ENCODE measurements at regions not wholly inside any gene's neighbourhood (a gene's known extent, or its start where the extent isn't known, plus 50 kb on each side); places are given as distances from the start of the nearest gene placed in this dataset.

DNA sequence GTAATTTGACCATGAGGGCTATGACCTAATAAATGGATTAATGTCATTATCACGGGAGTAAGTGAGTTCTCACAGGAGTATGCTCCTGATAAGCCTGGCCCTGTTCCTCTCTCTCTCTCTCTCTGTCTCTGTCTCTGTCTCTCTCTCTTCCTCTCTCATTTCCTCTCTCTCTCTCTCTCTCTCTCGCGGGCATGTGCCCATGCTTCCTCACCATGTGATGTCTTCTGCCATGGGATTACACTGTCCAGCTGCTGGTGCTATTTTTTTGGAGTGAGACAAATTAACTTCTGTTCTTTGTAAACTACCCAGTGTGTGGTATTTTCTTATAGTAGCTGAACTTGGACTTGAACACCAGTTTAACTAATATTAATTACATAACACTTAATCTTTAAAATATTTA, 374.3 kb upstream of the GJE1 start:
- TF ChIP-seq POLR2AphosphoS5 (IDR thresholded peaks at IDR 0.05; ENCODE audit: control insufficient read depth, insufficient read depth, low read depth, low read length), result no peak
- no peak for TF ChIP-seq POLR2A (conservative IDR thresholded peaks at IDR 0.05)
- TF ChIP-seq, protein P1, sequence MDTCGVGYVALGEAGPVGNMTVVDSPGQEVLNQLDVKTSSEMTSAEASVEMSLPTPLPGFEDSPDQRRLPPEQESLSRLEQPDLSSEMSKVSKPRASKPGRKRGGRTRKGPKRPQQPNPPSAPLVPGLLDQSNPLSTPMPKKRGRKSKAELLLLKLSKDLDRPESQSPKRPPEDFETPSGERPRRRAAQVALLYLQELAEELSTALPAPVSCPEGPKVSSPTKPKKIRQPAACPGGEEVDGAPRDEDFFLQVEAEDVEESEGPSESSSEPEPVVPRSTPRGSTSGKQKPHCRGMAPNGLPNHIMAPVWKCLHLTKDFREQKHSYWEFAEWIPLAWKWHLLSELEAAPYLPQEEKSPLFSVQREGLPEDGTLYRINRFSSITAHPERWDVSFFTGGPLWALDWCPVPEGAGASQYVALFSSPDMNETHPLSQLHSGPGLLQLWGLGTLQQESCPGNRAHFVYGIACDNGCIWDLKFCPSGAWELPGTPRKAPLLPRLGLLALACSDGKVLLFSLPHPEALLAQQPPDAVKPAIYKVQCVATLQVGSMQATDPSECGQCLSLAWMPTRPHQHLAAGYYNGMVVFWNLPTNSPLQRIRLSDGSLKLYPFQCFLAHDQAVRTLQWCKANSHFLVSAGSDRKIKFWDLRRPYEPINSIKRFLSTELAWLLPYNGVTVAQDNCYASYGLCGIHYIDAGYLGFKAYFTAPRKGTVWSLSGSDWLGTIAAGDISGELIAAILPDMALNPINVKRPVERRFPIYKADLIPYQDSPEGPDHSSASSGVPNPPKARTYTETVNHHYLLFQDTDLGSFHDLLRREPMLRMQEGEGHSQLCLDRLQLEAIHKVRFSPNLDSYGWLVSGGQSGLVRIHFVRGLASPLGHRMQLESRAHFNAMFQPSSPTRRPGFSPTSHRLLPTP (IDR thresholded peaks at IDR 0.05; ENCODE audit: borderline replicate concordance, extremely low read depth, insufficient read length), result no peak
- TF ChIP-seq POLR3A (IDR thresholded peaks at IDR 0.05; ENCODE audit: borderline replicate concordance, extremely low read depth, insufficient read depth, insufficient read length), result no peak
- TF ChIP-seq, protein P2, sequence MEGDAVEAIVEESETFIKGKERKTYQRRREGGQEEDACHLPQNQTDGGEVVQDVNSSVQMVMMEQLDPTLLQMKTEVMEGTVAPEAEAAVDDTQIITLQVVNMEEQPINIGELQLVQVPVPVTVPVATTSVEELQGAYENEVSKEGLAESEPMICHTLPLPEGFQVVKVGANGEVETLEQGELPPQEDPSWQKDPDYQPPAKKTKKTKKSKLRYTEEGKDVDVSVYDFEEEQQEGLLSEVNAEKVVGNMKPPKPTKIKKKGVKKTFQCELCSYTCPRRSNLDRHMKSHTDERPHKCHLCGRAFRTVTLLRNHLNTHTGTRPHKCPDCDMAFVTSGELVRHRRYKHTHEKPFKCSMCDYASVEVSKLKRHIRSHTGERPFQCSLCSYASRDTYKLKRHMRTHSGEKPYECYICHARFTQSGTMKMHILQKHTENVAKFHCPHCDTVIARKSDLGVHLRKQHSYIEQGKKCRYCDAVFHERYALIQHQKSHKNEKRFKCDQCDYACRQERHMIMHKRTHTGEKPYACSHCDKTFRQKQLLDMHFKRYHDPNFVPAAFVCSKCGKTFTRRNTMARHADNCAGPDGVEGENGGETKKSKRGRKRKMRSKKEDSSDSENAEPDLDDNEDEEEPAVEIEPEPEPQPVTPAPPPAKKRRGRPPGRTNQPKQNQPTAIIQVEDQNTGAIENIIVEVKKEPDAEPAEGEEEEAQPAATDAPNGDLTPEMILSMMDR (IDR thresholded peaks at IDR 0.05 in 2 of 3, conservative IDR thresholded peaks at IDR 0.05 in 1 of 3; ENCODE audit: insufficient read depth in 2 of 3, low read depth in 1 of 3, low read length in 3 of 3), result no peak
- no peak for TF ChIP-seq XRCC5 (IDR thresholded peaks at IDR 0.05; ENCODE audit: low read depth, low read length)
- TF ChIP-seq ZBTB8A (IDR thresholded peaks at IDR 0.05; ENCODE audit: partially characterized antibody), result no peak
- TF ChIP-seq NBN (IDR thresholded peaks at IDR 0.05; ENCODE audit: low read depth), result no peak
- TF ChIP-seq ZNF282 (CRISPR knock-in tag; IDR thresholded peaks at IDR 0.05), result no peak
- no peak for TF ChIP-seq NR2C2 (CRISPR knock-in tag; IDR thresholded peaks at IDR 0.05)
- TF ChIP-seq NR2C2 (tag; IDR thresholded peaks at IDR 0.05), result no peak
- TF ChIP-seq HMG20A (CRISPR knock-in tag; conservative IDR thresholded peaks at IDR 0.05), result no peak
- no peak for TF ChIP-seq ZNF766 (CRISPR knock-in tag; conservative IDR thresholded peaks at IDR 0.05)
- TF ChIP-seq ZNF197 (CRISPR knock-in tag; IDR thresholded peaks at IDR 0.05; ENCODE audit: low read depth), result no peak

Measured in K562 (cell line).